ENCODE measurements at regions not wholly inside any gene's neighbourhood (a gene's known extent, or its start where the extent isn't known, plus 50 kb on each side); places are given as distances from the start of the nearest gene placed in this dataset.

- no peak for DNase-seq
- Histone ChIP-seq H3K4me3 (ENCODE audit: low read depth, low read length) (no peak overlapping the region), H3K36me3 (replicated peaks) (no peaks in the 10 kb centered on the region), H3K27ac (no peak overlapping the region), H3K27me3 (replicated peaks) (no peaks in the 10 kb centered on the region)
- TF ChIP-seq CTCF (IDR thresholded peaks at IDR 0.05; ENCODE audit: low read depth, low read length, missing control alignments), result no peak
- in situ Hi-C loops (cut with HindIII; ENCODE audit: low pct_ligation_motif_present, low sequenced_read_pairs), result no loop called here
Observed at GRCh38 chr2:57617318-57617717, 429.3 kb upstream of the VRK2 start.

GRCh38 chr2:57621122-57621663 is 425.4 kb upstream of the VRK2 start:
- DNase-seq, result no peak
- TF ChIP-seq CTCF (IDR thresholded peaks at IDR 0.05; ENCODE audit: low read depth, low read length, missing control alignments), result no peak
- in situ Hi-C loops (cut with HindIII; ENCODE audit: low pct_ligation_motif_present, low sequenced_read_pairs), result no loop called here

DNA sequence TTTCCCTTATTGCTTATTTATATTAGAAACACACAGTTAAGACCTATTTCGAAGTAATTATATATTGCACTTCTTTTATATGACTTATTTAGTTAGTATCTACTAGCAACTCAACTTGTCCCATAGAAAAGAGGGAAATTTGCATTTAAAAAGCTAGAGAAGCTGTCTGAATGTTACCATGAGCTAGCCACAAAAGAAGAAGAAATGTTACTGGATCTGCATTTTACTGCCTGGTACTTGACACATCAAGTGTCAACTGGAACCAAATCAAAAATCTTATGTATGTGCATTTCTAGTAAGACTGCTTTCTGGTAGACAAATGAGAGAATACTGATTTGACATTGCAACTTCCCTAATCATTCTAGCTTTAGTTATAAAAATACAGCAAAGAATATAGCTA is 424.6 kb upstream of the VRK2 start:
- no peak overlapping the region for H3K27ac ChIP-seq
- in situ Hi-C loops (cut with HindIII; ENCODE audit: low pct_ligation_motif_present, low sequenced_read_pairs), result no loop called here
- DNase-seq, result no peak
- no peak for TF ChIP-seq CTCF (IDR thresholded peaks at IDR 0.05; ENCODE audit: low read depth, low read length, missing control alignments)
- no peak overlapping the region for H3K4me3 ChIP-seq (ENCODE audit: low read depth, low read length)
- no peaks in the 10 kb centered on the region for H3K36me3 ChIP-seq (replicated peaks)
- H3K27me3 ChIP-seq (replicated peaks), result no peaks in the 10 kb centered on the region

More at GRCh38 chr2:57621122-57621663, 425.4 kb upstream of the VRK2 start:
- H3K36me3 ChIP-seq (replicated peaks), result no peaks in the 10 kb centered on the region
- no peak overlapping the region for H3K27ac ChIP-seq
- H3K4me3 ChIP-seq (ENCODE audit: low read depth, low read length), result no peak overlapping the region
- H3K27me3 ChIP-seq (replicated peaks), result no peaks in the 10 kb centered on the region

GRCh38 chr2:57656198-57656597 is 390.4 kb upstream of the VRK2 start:
- no peak overlapping the region for H3K27ac ChIP-seq
- in situ Hi-C loops (cut with HindIII; ENCODE audit: low pct_ligation_motif_present, low sequenced_read_pairs), result no loop called here
- H3K27me3 ChIP-seq (replicated peaks), result no peaks in the 10 kb centered on the region
- no peak overlapping the region for H3K4me3 ChIP-seq (ENCODE audit: low read depth, low read length)
- no peak for TF ChIP-seq CTCF (IDR thresholded peaks at IDR 0.05; ENCODE audit: low read depth, low read length, missing control alignments)
- no peak for DNase-seq
- H3K36me3 ChIP-seq (replicated peaks), result no peaks in the 10 kb centered on the region

DNA sequence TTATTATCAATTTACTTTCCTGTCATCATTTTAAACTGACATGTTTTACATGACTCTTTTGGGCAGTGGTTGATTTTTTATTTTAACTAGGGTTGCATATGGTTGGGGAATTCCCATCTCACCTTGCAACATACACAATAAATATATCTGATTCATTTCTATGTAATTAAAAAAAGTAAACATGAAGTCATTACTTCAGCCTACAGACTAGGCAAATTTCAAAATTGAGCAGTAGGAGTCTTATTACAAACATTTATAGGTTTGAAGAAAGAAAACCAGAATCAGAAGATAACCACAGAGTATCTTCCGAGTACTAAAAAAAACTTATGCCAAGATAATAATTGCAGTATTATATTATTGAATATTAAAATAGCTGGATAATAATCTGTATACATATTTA is 377.0 kb upstream of the VRK2 start:
- no peak for TF ChIP-seq CTCF (IDR thresholded peaks at IDR 0.05; ENCODE audit: low read depth, low read length, missing control alignments)
- Histone ChIP-seq H3K4me3 (ENCODE audit: low read depth, low read length) (no peak overlapping the region), H3K27me3 (replicated peaks) (no peaks in the 10 kb centered on the region), H3K36me3 (replicated peaks) (no peaks in the 10 kb centered on the region), H3K27ac (no peak overlapping the region)
- no peak for DNase-seq
- in situ Hi-C loops (cut with HindIII; ENCODE audit: low pct_ligation_motif_present, low sequenced_read_pairs), result no loop called here

DNA sequence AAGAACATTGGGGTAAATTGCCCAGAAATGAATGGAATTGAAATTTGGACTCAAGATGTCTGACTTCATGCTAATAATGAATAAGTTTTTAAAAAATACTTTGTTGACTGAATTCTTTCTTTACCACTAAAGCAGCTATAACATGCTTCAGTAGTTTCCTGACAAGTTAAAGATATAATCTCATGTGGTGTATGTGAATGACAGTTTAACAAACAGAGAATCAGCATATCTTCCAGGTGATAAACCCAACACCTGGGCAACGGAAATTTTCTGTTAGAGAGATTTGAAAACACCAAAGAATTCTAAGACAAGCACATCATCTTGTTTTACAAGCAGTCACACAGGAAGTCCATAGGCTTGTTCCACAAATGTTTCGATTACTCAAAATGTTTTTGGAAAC is 372.6 kb upstream of the VRK2 start:
- H3K27ac ChIP-seq, result no peak overlapping the region
- no peaks in the 10 kb centered on the region for H3K36me3 ChIP-seq (replicated peaks)
- in situ Hi-C loops (cut with HindIII; ENCODE audit: low pct_ligation_motif_present, low sequenced_read_pairs), result no loop called here
- no peak for DNase-seq
- no peak for TF ChIP-seq CTCF (IDR thresholded peaks at IDR 0.05; ENCODE audit: low read depth, low read length, missing control alignments)
- H3K27me3 ChIP-seq (replicated peaks), result no peaks in the 10 kb centered on the region
- no peak overlapping the region for H3K4me3 ChIP-seq (ENCODE audit: low read depth, low read length)
